Mesenchymal stem cell (in vitro differentiated cells and primary cell): ENCODE measurements at regions not wholly inside any gene's neighbourhood (a gene's known extent, or its start where the extent isn't known, plus 50 kb on each side); places are given as distances from the start of the nearest gene placed in this dataset.
"Not testable (repeated sequence)": the region's sequence is repeated elsewhere in the genome, so short reads cannot be mapped to it uniquely, and the experiment has no call there.

Experiments used
- DNase-seq: peaks from one replicate; pipeline ENCODE4 v3.0.0-alpha.2; 2013
- H2AFZ ChIP-seq: one replicate; pipeline ENCODE4 v1.6.1; 2013; ENCODE audit warnings: low read depth, mild to moderate bottlenecking, control low read depth, inconsistent platforms, low read length, moderate library complexity
- H2AK5ac ChIP-seq: 2 replicates; pipeline ENCODE4 v1.6.1; 2013; ENCODE audit warnings: low read length, moderate library complexity, mild to moderate bottlenecking, inconsistent platforms; ENCODE audit not compliant: severe bottlenecking
- H2BK120ac ChIP-seq: one replicate; pipeline ENCODE4 v1.6.1; 2013; ENCODE audit warnings: low read depth, mild to moderate bottlenecking, inconsistent platforms, low read length, moderate library complexity
- H2BK12ac ChIP-seq, 2 experiments: one replicate each; pipeline ENCODE4 v1.6.1; 2013; ENCODE audit warnings: inconsistent platforms in 2 of 2, low read length in 2 of 2, mild to moderate bottlenecking in 2 of 2, moderate library complexity in 2 of 2, control low read depth in 1 of 2
- H2BK15ac ChIP-seq: one replicate; pipeline ENCODE4 v1.6.1; 2013; ENCODE audit warnings: mild to moderate bottlenecking, low read depth, inconsistent platforms; ENCODE audit not compliant: poor library complexity, severe bottlenecking
- H2BK5ac ChIP-seq: 2 replicates; pipeline ENCODE4 v1.6.1; 2013; ENCODE audit warnings: low read depth, mild to moderate bottlenecking, low read length, control low read depth, inconsistent platforms; ENCODE audit not compliant: poor library complexity, severe bottlenecking
- H3K14ac ChIP-seq, 2 experiments: one replicate each; pipeline ENCODE4 v1.6.1; 2013; ENCODE audit warnings: inconsistent platforms in 2 of 2, low read length in 2 of 2, control low read depth in 1 of 2, mild to moderate bottlenecking in 1 of 2, moderate library complexity in 1 of 2
- H3K18ac ChIP-seq, 2 experiments: one replicate each; pipeline ENCODE4 v1.6.1; 2013; ENCODE audit warnings: inconsistent platforms in 2 of 2, low read length in 2 of 2, control low read depth in 1 of 2, low read depth in 1 of 2, mild to moderate bottlenecking in 1 of 2
- H3K23ac ChIP-seq, 2 experiments: one replicate each; pipeline ENCODE4 v1.6.1; 2013; ENCODE audit warnings: inconsistent platforms in 2 of 2, low read length in 2 of 2, mild to moderate bottlenecking in 2 of 2, moderate library complexity in 2 of 2, control low read depth in 1 of 2
- H3K27ac ChIP-seq: 2 replicates; pipeline ENCODE4 v1.5.1; 2013; ENCODE audit warnings: mild to moderate bottlenecking, moderate library complexity, low read length, control low read depth, inconsistent platforms; ENCODE audit not compliant: poor library complexity, severe bottlenecking
- H3K27me3 ChIP-seq, 2 experiments: 2 replicates each; pipeline versions ENCODE4 v1.6.1 to v1.7.0; 2013; ENCODE audit warnings: low read length in 2 of 2, mild to moderate bottlenecking in 2 of 2, moderate library complexity in 2 of 2, control low read depth in 1 of 2, inconsistent platforms in 1 of 2; ENCODE audit not compliant: control insufficient read depth in 1 of 2, insufficient read depth in 1 of 2
- H3K36me3 ChIP-seq, 2 experiments: 2 replicates each; pipeline versions ENCODE4 v1.6.1 to v1.7.0; 2013; ENCODE audit warnings: low read length in 2 of 2, control low read depth in 1 of 2, inconsistent platforms in 1 of 2, low read depth in 1 of 2, mild to moderate bottlenecking in 1 of 2; ENCODE audit not compliant: insufficient read depth in 2 of 2, control insufficient read depth in 1 of 2
- H3K4ac ChIP-seq, 2 experiments: one replicate each; pipeline ENCODE4 v1.6.1; 2013; ENCODE audit warnings: inconsistent platforms in 2 of 2, low read length in 2 of 2, mild to moderate bottlenecking in 2 of 2, moderate library complexity in 2 of 2, control low read depth in 1 of 2, low read depth in 1 of 2
- H3K4me1 ChIP-seq: 2 replicates; pipeline ENCODE4 v1.6.1; 2013; ENCODE audit warnings: low read depth, low read length, control low read depth; ENCODE audit not compliant: control insufficient read depth, insufficient read depth
- H3K4me2 ChIP-seq: 2 replicates; pipeline ENCODE4 v1.6.1; 2013; ENCODE audit warnings: low read length, mild to moderate bottlenecking, inconsistent platforms; ENCODE audit not compliant: poor library complexity, severe bottlenecking
- H3K4me3 ChIP-seq, 2 experiments: 2 replicates each; pipeline versions ENCODE4 v1.5.1 to v1.7.0; 2013; ENCODE audit warnings: low read length in 2 of 2, mild to moderate bottlenecking in 2 of 2, control low read depth in 1 of 2, low read depth in 1 of 2; ENCODE audit not compliant: insufficient read depth in 1 of 2
- H3K79me1 ChIP-seq: replicated peaks from 2 replicates; pipeline ENCODE4 v1.6.1; 2013; ENCODE audit warnings: mild to moderate bottlenecking, control low read depth, low read length, inconsistent platforms; ENCODE audit not compliant: poor library complexity, severe bottlenecking
- H3K9ac ChIP-seq: 2 replicates; pipeline ENCODE4 v1.7.0; 2013; ENCODE audit warnings: mild to moderate bottlenecking, low read length, moderate library complexity
- H3K9me3 ChIP-seq: 2 replicates; pipeline ENCODE4 v1.7.0; 2013; ENCODE audit warnings: mild to moderate bottlenecking, low read length; ENCODE audit not compliant: control insufficient read depth
- H4K8ac ChIP-seq: one replicate; pipeline ENCODE4 v1.6.1; 2013; ENCODE audit warnings: inconsistent platforms, mild to moderate bottlenecking, low read length, moderate library complexity
- H4K91ac ChIP-seq: one replicate; pipeline ENCODE4 v1.6.1; 2013; ENCODE audit warnings: mild to moderate bottlenecking, low read length, inconsistent platforms
- WGBS: methylation state at CpG from one replicate; pipeline ENCODE4 v1.1.7; 2013; ENCODE audit warnings: mixed read lengths; 5-methylcytosine and 5-hydroxymethylcytosine counted together

DNA sequence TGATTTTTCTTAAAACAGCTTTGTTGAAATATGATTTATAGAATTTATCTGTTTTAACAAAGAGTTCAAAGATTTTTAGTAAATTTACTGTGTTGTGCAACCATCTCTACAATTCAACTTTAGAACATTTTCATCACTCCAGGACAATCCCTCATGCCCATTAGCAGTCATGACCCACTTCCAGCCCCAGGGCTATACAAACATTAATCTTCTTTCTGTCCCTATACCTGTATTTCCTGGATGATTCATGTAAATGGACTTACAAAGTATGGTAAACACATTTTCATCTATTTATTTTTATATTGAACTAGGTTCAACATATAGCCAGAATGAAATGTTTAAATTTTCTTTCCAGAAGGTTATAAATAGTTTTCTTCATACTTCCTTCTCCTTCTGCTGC is 127.8 kb upstream of the CCDC180 start:
- H4K8ac ChIP-seq = no peak overlapping the region
- no peak overlapping the region for H3K4me2 ChIP-seq
- H3K36me3 ChIP-seq = no peaks in the 10 kb centered on the region
- no peak for DNase-seq
- no peaks in the 10 kb centered on the region for H3K27me3 ChIP-seq
- no peak overlapping the region for H3K27ac ChIP-seq
- no peak overlapping the region for H3K4me3 ChIP-seq
- H3K9me3 ChIP-seq = no peaks in the 10 kb centered on the region
- H2AK5ac ChIP-seq = no peak overlapping the region
- no peak overlapping the region for H4K91ac ChIP-seq
- H2BK120ac ChIP-seq = no peak overlapping the region
- H3K23ac ChIP-seq = no peak overlapping the region
- no peak overlapping the region for H2BK5ac ChIP-seq
- H3K9ac ChIP-seq = no peak overlapping the region
- no peaks in the 10 kb centered on the region for H3K79me1 ChIP-seq
- no peak overlapping the region for H3K14ac ChIP-seq
- H2AFZ ChIP-seq = no peak overlapping the region
- no peaks in the 10 kb centered on the region for H3K4me1 ChIP-seq
- no peak overlapping the region for H2BK15ac ChIP-seq
- no peak overlapping the region for H2BK12ac ChIP-seq
- no peak overlapping the region for H3K4ac ChIP-seq
- H3K18ac ChIP-seq = no peak overlapping the region

DNA sequence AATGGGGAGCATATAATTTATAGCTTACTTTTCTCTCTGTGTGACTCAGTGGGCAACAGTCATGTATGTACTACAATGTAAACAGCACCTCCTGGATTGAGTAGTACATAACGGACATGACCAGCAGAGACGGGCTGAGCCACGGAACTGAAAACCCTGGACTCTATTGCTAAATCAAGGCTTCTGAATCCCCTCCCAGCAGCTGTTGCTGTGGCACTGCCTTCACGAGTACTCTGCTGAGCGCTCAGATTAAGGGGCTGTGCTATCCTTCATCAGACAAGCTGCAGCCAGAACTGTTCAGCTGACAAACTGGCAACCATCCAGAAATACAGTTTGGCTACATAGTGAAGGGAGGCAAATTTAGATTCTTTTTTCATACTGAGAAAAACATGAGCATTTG is 131.3 kb upstream of the CCDC180 start:
- Histone ChIP-seq H2BK15ac (no peak overlapping the region), H3K4me1 (no peaks in the 10 kb centered on the region), H3K18ac (no peak overlapping the region), H4K91ac (no peak overlapping the region), H2AK5ac (no peak overlapping the region), H2BK5ac (no peak overlapping the region), H3K9ac (no peak overlapping the region), H2BK120ac (no peak overlapping the region), H3K79me1 (no peaks in the 10 kb centered on the region), H2BK12ac (no peak overlapping the region), H3K9me3 (no peaks in the 10 kb centered on the region), H3K4ac (no peak overlapping the region), H4K8ac (no peak overlapping the region), H3K23ac (no peak overlapping the region), H3K36me3 (no peaks in the 10 kb centered on the region), H3K27me3 (no peaks in the 10 kb centered on the region), H2AFZ (no peak overlapping the region), H3K4me2 (no peak overlapping the region), H3K14ac (no peak overlapping the region), H3K4me3 (no peak overlapping the region), H3K27ac (no peak overlapping the region)
- 88% methylated on average over 5 of the region's 5 CpGs for WGBS
- no peak for DNase-seq

DNA sequence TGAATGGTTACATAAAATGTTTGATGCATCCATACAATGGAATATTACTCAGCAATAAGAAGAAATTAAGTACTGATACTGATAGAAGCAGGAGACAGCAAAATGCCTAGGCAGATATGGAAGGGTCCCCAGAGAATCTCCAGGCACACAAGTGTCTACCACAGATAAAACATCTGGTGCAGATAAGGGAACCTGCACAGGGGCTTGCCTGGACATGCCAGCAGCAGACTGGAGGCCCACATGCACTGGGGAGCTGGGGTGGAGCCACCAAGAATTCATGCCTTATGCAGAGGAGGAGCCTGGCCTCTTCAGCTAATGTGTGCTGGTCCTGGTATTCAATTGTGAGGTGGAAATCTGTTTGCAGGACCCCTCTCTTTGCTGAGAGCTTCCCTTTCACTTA is 129.2 kb upstream of the CTSV start:
- H3K18ac ChIP-seq, H3K9ac ChIP-seq, H3K4me1 ChIP-seq, H3K4ac ChIP-seq, H3K79me1 ChIP-seq, DNase-seq, H3K4me2 ChIP-seq, H3K27me3 ChIP-seq, H3K9me3 ChIP-seq, H2BK5ac ChIP-seq, H3K14ac ChIP-seq, H2AFZ ChIP-seq, H2BK120ac ChIP-seq, H3K27ac ChIP-seq, H3K4me3 ChIP-seq, H2AK5ac ChIP-seq, H3K36me3 ChIP-seq, H2BK15ac ChIP-seq, H4K8ac ChIP-seq, H3K23ac ChIP-seq, H2BK12ac ChIP-seq, H4K91ac ChIP-seq: not testable (repeated sequence)

DNA sequence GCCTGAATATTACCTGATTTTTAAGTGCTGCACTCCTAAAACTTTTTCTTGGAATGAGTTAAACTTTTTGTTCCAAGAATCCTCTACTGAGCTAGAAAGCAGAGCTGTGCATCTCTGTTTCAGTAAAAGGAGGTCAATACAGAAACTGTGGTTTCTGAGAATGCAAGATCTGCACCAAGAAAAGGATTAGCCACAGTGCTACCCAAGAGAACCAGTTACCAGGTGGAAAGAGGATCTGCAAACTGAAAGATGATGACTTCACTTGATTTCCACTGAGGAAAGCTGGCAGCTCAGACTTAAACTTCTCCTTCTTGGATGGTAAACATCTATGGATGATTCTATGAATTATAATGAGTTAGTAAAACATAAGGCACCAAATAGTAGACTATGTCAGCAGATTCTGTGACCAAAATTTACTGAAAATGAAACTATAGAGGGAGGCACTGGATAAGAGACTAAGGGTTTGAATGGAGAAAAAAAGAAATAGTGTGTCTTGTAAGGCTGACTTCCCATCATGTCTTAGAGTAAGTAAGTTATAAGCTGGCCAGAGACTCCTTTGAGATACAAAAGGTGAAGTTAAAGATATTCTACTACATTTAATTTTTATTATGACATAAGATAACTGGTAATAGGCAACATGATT is 127.7 kb upstream of the CTSV start:
- not testable (repeated sequence) for H3K27ac ChIP-seq, H3K4me1 ChIP-seq, H2AFZ ChIP-seq, H2BK5ac ChIP-seq, H3K79me1 ChIP-seq, H3K9me3 ChIP-seq, H3K9ac ChIP-seq, H3K14ac ChIP-seq, H3K4ac ChIP-seq, H4K91ac ChIP-seq, H4K8ac ChIP-seq, H3K4me3 ChIP-seq, H2BK120ac ChIP-seq, DNase-seq, H3K4me2 ChIP-seq, H3K27me3 ChIP-seq, H2BK15ac ChIP-seq, H3K23ac ChIP-seq, H2BK12ac ChIP-seq, H3K36me3 ChIP-seq, H2AK5ac ChIP-seq, H3K18ac ChIP-seq
